Renal cortex interstitium (tissue), 11 donors: ENCODE measurements at regions not wholly inside any gene's neighbourhood (a gene's known extent, or its start where the extent isn't known, plus 50 kb on each side); places are given as distances from the start of the nearest gene placed in this dataset.
"Not testable (repeated sequence)": the region's sequence is repeated elsewhere in the genome, so short reads cannot be mapped to it uniquely, and the experiment has no call there.

Experiments used
- DNase-seq, 11 donors: peaks; one replicate each; pipeline ENCODE4 v3.0.0-alpha.2; 2013; ENCODE audit warnings: low read depth in 9 of 11, low spot score in 4 of 11; ENCODE audit errors: extremely low read depth in 1 of 11

- DNase-seq = no peak
These were observed 126.4 kb upstream of the MDFIC start for GRCh38 chr7:114795475-114795874.

GRCh38 chr7:114799628-114800028 is 122.3 kb upstream of the MDFIC start:
- DNase-seq = no peak

- DNase-seq = no peak
These were observed 119.3 kb upstream of the MDFIC start for GRCh38 chr7:114802632-114803031.

- DNase-seq = no peak
These were observed 115.2 kb upstream of the MDFIC start for GRCh38 chr7:114806590-114807162.

GRCh38 chr7:114812570-114812969 is 109.3 kb upstream of the MDFIC start:
- no peak for DNase-seq

GRCh38 chr7:114813624-114814023 is 108.3 kb upstream of the MDFIC start:
- no peak for DNase-seq

GRCh38 chr7:114817036-114817435 is 104.9 kb upstream of the MDFIC start:
- DNase-seq = not testable (repeated sequence)

GRCh38 chr7:114818501-114818900 is 103.4 kb upstream of the MDFIC start:
- DNase-seq = no peak

- no peak for DNase-seq
These were observed 102.1 kb upstream of the MDFIC start for GRCh38 chr7:114819616-114820362.

GRCh38 chr7:114821030-114821900 is 100.6 kb upstream of the MDFIC start:
- DNase-seq = no peak

- no peak for DNase-seq
These were observed 99.8 kb upstream of the MDFIC start for GRCh38 chr7:114822131-114822530.

GRCh38 chr7:114822844-114823243 is 99.0 kb upstream of the MDFIC start:
- no peak for DNase-seq

- no peak for DNase-seq
These were observed 98.6 kb upstream of the MDFIC start for GRCh38 chr7:114823290-114823689.

GRCh38 chr7:114825423-114825951 is 96.4 kb upstream of the MDFIC start:
- DNase-seq = no peak

GRCh38 chr7:114830952-114831351 is 90.9 kb upstream of the MDFIC start:
- no peak for DNase-seq

GRCh38 chr7:114832906-114833595 is 88.8 kb upstream of the MDFIC start:
- DNase-seq = no peak

GRCh38 chr7:114835303-114835702 is 86.6 kb upstream of the MDFIC start:
- no peak for DNase-seq

GRCh38 chr7:114835861-114836260 is 86.0 kb upstream of the MDFIC start:
- DNase-seq = no peak

GRCh38 chr7:114842551-114843065 is 79.3 kb upstream of the MDFIC start:
- DNase-seq = no peak
